H1 (cell line): ENCODE measurements at regions not wholly inside any gene's neighbourhood (a gene's known extent, or its start where the extent isn't known, plus 50 kb on each side); places are given as distances from the start of the nearest gene placed in this dataset.

Experiments
- CTCF ChIA-PET: fragments of 300-600 bp; sonication (Branson Sonifier 250); formaldehyde crosslinking; loops from one replicate; lab custom pipeline; 2021; ENCODE audit not compliant: partially characterized antibody; lab: Charles Lee
- POLR2A ChIA-PET: fragments of 300-600 bp; sonication (Branson Sonifier 250); formaldehyde crosslinking; loops from one replicate; lab custom pipeline; 2021; ENCODE audit warnings: inconsistent platforms; ENCODE audit not compliant: partially characterized antibody; lab: Charles Lee
- DNase-seq, 2 experiments: peaks; one replicate each; pipeline versions ENCODE4 v3.0.0 to v3.0.0-alpha.2; 2010 to 2022; ENCODE audit warnings: low spot score in 2 of 2, low read depth in 1 of 2, mixed read lengths in 1 of 2
- FAIRE-seq: peaks from 2 replicates; lab custom pipeline; 2011; peaks lifted over from hg19 to GRCh38; lab: Jason Lieb, UNC
- H2AFZ ChIP-seq: 2 replicates; pipeline ENCODE4 v1.8.1; 2012; ENCODE audit warnings: low read length, inconsistent platforms
- H2AK5ac ChIP-seq: 2 replicates; pipeline ENCODE4 v1.6.1; 2013; ENCODE audit warnings: low read depth, low read length
- H2BK120ac ChIP-seq: replicated peaks from 2 replicates; pipeline ENCODE3; 2013; ENCODE audit warnings: low read depth, low read length, inconsistent platforms
- H2BK12ac ChIP-seq: 2 replicates; pipeline ENCODE4 v1.6.1; 2013; ENCODE audit warnings: low read depth, low read length
- H2BK15ac ChIP-seq: 2 replicates; pipeline ENCODE4 v1.6.1; 2013; ENCODE audit warnings: low read length
- H2BK20ac ChIP-seq: 2 replicates; pipeline ENCODE4 v1.6.1; 2013; ENCODE audit warnings: low read length
- H2BK5ac ChIP-seq: 2 replicates; pipeline ENCODE4 v1.6.1; 2013; ENCODE audit warnings: low read depth, low read length
- H3K14ac ChIP-seq: 2 replicates; pipeline ENCODE4 v1.6.1; 2013; ENCODE audit warnings: inconsistent platforms; ENCODE audit not compliant: insufficient read length
- H3K18ac ChIP-seq: 2 replicates; pipeline ENCODE4 v1.6.1; 2013; ENCODE audit warnings: low read length; ENCODE audit errors: extremely low read depth
- H3K23ac ChIP-seq: 2 replicates; pipeline ENCODE4 v1.6.1; 2013; ENCODE audit warnings: inconsistent platforms; ENCODE audit not compliant: insufficient read length
- H3K23me2 ChIP-seq: 2 replicates; pipeline ENCODE4 v1.6.1; 2013; ENCODE audit warnings: low read depth, low read length
- H3K27ac ChIP-seq: 2 replicates; pipeline ENCODE4 v1.6.1; 2011; ENCODE audit warnings: low read depth, low read length, inconsistent platforms
- H3K27me3 ChIP-seq, 4 experiments: replicated peaks in 1 of 4; 1 replicate in 1 of 4; 2 replicates in 3 of 4; pipeline versions ENCODE4 v1.6.1 to v1.8.1; 2011 to 2013; ENCODE audit warnings: low read length in 3 of 4, mild to moderate bottlenecking in 3 of 4, inconsistent platforms in 2 of 4, mixed read lengths in 2 of 4, moderate library complexity in 1 of 4; ENCODE audit not compliant: control insufficient read depth in 3 of 4, insufficient read depth in 3 of 4; ENCODE audit errors: extremely low read depth in 1 of 4
- H3K36me3 ChIP-seq, 4 experiments: 2 replicates each; pipeline versions ENCODE4 v1.6.1 to v1.8.1; 2011 to 2013; ENCODE audit warnings: mild to moderate bottlenecking in 4 of 4, low read length in 3 of 4, moderate library complexity in 2 of 4, control low read depth in 1 of 4, inconsistent platforms in 1 of 4; ENCODE audit not compliant: insufficient read depth in 4 of 4, control insufficient read depth in 2 of 4
- H3K4ac ChIP-seq: replicated peaks from 2 replicates; pipeline ENCODE3; 2013; ENCODE audit warnings: low read length, low read depth, mixed read lengths, inconsistent platforms; ENCODE audit not compliant: insufficient read length
- H3K4me1 ChIP-seq, 4 experiments: replicated peaks in 1 of 4; 1 replicate in 1 of 4; 2 replicates in 3 of 4; pipeline versions ENCODE4 v1.6.1 to v1.8.1; 2011 to 2013; ENCODE audit warnings: low read length in 3 of 4, inconsistent platforms in 2 of 4, mixed read lengths in 1 of 4; ENCODE audit not compliant: insufficient read depth in 4 of 4, control insufficient read depth in 3 of 4
- H3K4me2 ChIP-seq, 2 experiments: 2 replicates each; pipeline versions ENCODE4 v1.6.1 to v1.8.1; 2011 to 2013; ENCODE audit warnings: low read depth in 2 of 2, low read length in 2 of 2, control low read depth in 1 of 2, inconsistent platforms in 1 of 2, mild to moderate bottlenecking in 1 of 2; ENCODE audit not compliant: insufficient read depth in 1 of 2
- H3K4me3 ChIP-seq, 4 experiments: fragments of 200-600, 300-600 bp in 1 of 4; sonication (generic), shearing (Covaris generic), sonication (Bioruptor Twin) in 1 of 4; 2 replicates each; pipeline versions ENCODE4 v1.5.1 to v1.8.1; 2011 to 2016; ENCODE audit warnings: low read length in 4 of 4, low read depth in 3 of 4, control low read depth in 2 of 4, inconsistent platforms in 2 of 4, mild to moderate bottlenecking in 2 of 4, mixed read lengths in 1 of 4, moderate library complexity in 1 of 4; ENCODE audit not compliant: insufficient read depth in 2 of 4; ENCODE audit errors: extremely low read depth in 1 of 4
- H3K56ac ChIP-seq: replicated peaks from 2 replicates; pipeline ENCODE3; 2013; ENCODE audit warnings: low read depth, mild to moderate bottlenecking, mixed read lengths, low read length, inconsistent platforms; ENCODE audit not compliant: insufficient read length
- H3K79me1 ChIP-seq: 2 replicates; pipeline ENCODE4 v1.6.1; 2013; ENCODE audit warnings: low read depth, low read length, control low read depth
- H3K79me2 ChIP-seq, 2 experiments: 2 replicates each; pipeline versions ENCODE4 v1.6.1 to v1.8.1; 2012 to 2013; ENCODE audit warnings: low read length in 2 of 2, mild to moderate bottlenecking in 2 of 2, inconsistent platforms in 1 of 2; ENCODE audit not compliant: insufficient read depth in 2 of 2, control insufficient read depth in 1 of 2
- H3K9ac ChIP-seq, 4 experiments: replicated peaks in 1 of 4; 1 replicate in 1 of 4; 2 replicates in 3 of 4; pipeline versions ENCODE4 v1.6.1 to v1.8.1; 2011 to 2013; ENCODE audit warnings: low read depth in 3 of 4, low read length in 3 of 4, control low read depth in 2 of 4, mild to moderate bottlenecking in 2 of 4, moderate library complexity in 2 of 4, inconsistent platforms in 1 of 4; ENCODE audit errors: extremely low read depth in 1 of 4
- H3K9me3 ChIP-seq, 2 experiments: 2 replicates each; pipeline versions ENCODE4 v1.6.1 to v1.8.1; 2012 to 2013; ENCODE audit warnings: mild to moderate bottlenecking in 2 of 2, moderate library complexity in 2 of 2, control low read depth in 1 of 2, inconsistent platforms in 1 of 2, low read depth in 1 of 2, low read length in 1 of 2, mixed read lengths in 1 of 2; ENCODE audit not compliant: insufficient read depth in 2 of 2
- H4K20me1 ChIP-seq, 2 experiments: replicated peaks in 1 of 2; 2 replicates each; pipeline versions ENCODE3 to v1.8.1; 2011 to 2013; ENCODE audit warnings: inconsistent platforms in 2 of 2, low read length in 2 of 2, mild to moderate bottlenecking in 1 of 2; ENCODE audit not compliant: insufficient read depth in 2 of 2, control insufficient read depth in 1 of 2
- H4K5ac ChIP-seq: 2 replicates; pipeline ENCODE4 v1.6.1; 2013; ENCODE audit warnings: low read length, low read depth, mixed read lengths, inconsistent platforms; ENCODE audit not compliant: insufficient read length
- H4K8ac ChIP-seq: 2 replicates; pipeline ENCODE4 v1.8.0; 2013; ENCODE audit warnings: mild to moderate bottlenecking, moderate library complexity, low read length, inconsistent platforms; ENCODE audit not compliant: insufficient read depth; ENCODE audit errors: extremely low read depth
- H4K91ac ChIP-seq: replicated peaks from 2 replicates; pipeline ENCODE3; 2013; ENCODE audit warnings: low read length, mixed read lengths, inconsistent platforms; ENCODE audit not compliant: insufficient read length
- EP300 ChIP-seq, 2 experiments: IDR thresholded peaks; 1 replicate in 1 of 2; 2 replicates in 1 of 2; pipeline ENCODE4 v1.6.1; 2011 to 2012; ENCODE audit warnings: low read depth in 2 of 2, low read length in 2 of 2, mild to moderate bottlenecking in 2 of 2, borderline replicate concordance in 1 of 2, inconsistent platforms in 1 of 2, moderate library complexity in 1 of 2
- EZH2 ChIP-seq: fragments of 200-600 bp; sonication (generic); IDR thresholded peaks from 2 replicates; pipeline ENCODE4 v1.7.1; 2012; ENCODE audit warnings: low read depth, mild to moderate bottlenecking, moderate library complexity, low read length, inconsistent platforms; ENCODE audit not compliant: severe bottlenecking
- HDAC2 ChIP-seq, 2 experiments: fragments of 300-600 bp in 1 of 2; sonication (generic) in 1 of 2; IDR thresholded peaks; 2 replicates each; pipeline ENCODE4 v1.6.1; 2011 to 2012; ENCODE audit warnings: low read depth in 2 of 2, low read length in 2 of 2, mild to moderate bottlenecking in 2 of 2, moderate library complexity in 2 of 2, borderline replicate concordance in 1 of 2, inconsistent platforms in 1 of 2
- JUN ChIP-seq: IDR thresholded peaks from 2 replicates; pipeline ENCODE4 v1.6.1; 2011; ENCODE audit warnings: low read depth, mild to moderate bottlenecking, improper control_type of control experiment, low read length
- KDM1A ChIP-seq: fragments of 200-600, 300-600 bp; sonication (generic); IDR thresholded peaks from 2 replicates; pipeline ENCODE4 v1.7.1; 2016; ENCODE audit warnings: mild to moderate bottlenecking, low read length, borderline replicate concordance
- KDM4A ChIP-seq: IDR thresholded peaks from one replicate; pipeline ENCODE4 v1.7.1; 2012; ENCODE audit warnings: low read depth, mild to moderate bottlenecking, moderate library complexity, low read length, inconsistent platforms; ENCODE audit not compliant: severe bottlenecking
- RAD21 ChIP-seq, 2 experiments: IDR thresholded peaks in 1 of 2; conservative IDR thresholded peaks in 1 of 2; 2 replicates each; pipeline ENCODE4 v1.6.1; 2011; ENCODE audit warnings: low read depth in 2 of 2, low read length in 2 of 2, improper control_type of control experiment in 1 of 2, inconsistent platforms in 1 of 2, mild to moderate bottlenecking in 1 of 2, moderate library complexity in 1 of 2
- RFX5 ChIP-seq: IDR thresholded peaks from 2 replicates; pipeline ENCODE4 v1.6.1; 2011; ENCODE audit warnings: low read depth, low read length, improper control_type of control experiment, borderline replicate concordance
- RNF2 ChIP-seq: fragments of 200-900, 300-1000 bp; sonication (generic); IDR thresholded peaks from 2 replicates; pipeline ENCODE4 v1.7.1; 2016; ENCODE audit warnings: borderline replicate concordance, low read depth, mild to moderate bottlenecking, antibody characterized with exemption, low read length; ENCODE audit not compliant: poor library complexity, severe bottlenecking; ENCODE audit errors: missing control alignments
- SIRT6 ChIP-seq: IDR thresholded peaks from one replicate; pipeline ENCODE4 v1.7.1; 2012; ENCODE audit warnings: low read length, inconsistent platforms
- SP4 ChIP-seq: IDR thresholded peaks from 2 replicates; pipeline ENCODE4 v1.6.1; 2012; ENCODE audit warnings: low read length, inconsistent platforms
- TCF12 ChIP-seq: IDR thresholded peaks from 2 replicates; pipeline ENCODE4 v1.6.1; 2011; ENCODE audit warnings: low read depth, mild to moderate bottlenecking, low read length
- ZNF274 ChIP-seq: IDR thresholded peaks from 2 replicates; pipeline ENCODE4 v1.7.0; 2012; ENCODE audit warnings: low read length, borderline replicate concordance; ENCODE audit errors: extremely low read depth
- WGBS, 2 experiments: shearing (Covaris generic) in 1 of 2; methylation state at CpG; one replicate each; pipeline versions ENCODE4 v1.1.6 to v1.1.7; 2013 to 2015; ENCODE audit warnings: low lambda C conversion rate in 2 of 2, mixed read lengths in 2 of 2, inconsistent platforms in 1 of 2, low coverage in 1 of 2, missing lambda C conversion rate in 1 of 2; ENCODE audit not compliant: insufficient replicate concordance in 2 of 2, insufficient coverage in 1 of 2, insufficient read length in 1 of 2; ENCODE audit errors: extremely low coverage in 1 of 2, missing lambda C conversion rate in 1 of 2; 5-methylcytosine and 5-hydroxymethylcytosine counted together

GRCh38 chr18:71403501-71403900 is 1114.7 kb downstream of the SOCS6 start:
- Histone ChIP-seq H3K23me2 (no peaks in the 10 kb centered on the region), H3K79me1 (no peaks in the 10 kb centered on the region), H2BK5ac (no peak overlapping the region), H4K5ac (no peak overlapping the region), H4K20me1 (no peaks in the 10 kb centered on the region), H2BK15ac (no peak overlapping the region), H3K14ac (no peak overlapping the region), H3K4ac (no peak overlapping the region), H2AK5ac (no peak overlapping the region), H2BK12ac (no peak overlapping the region), H3K4me3 (no peak overlapping the region), H3K4me2 (no peak overlapping the region), H3K27me3 (no peaks in the 10 kb centered on the region), H3K18ac (no peak overlapping the region), H3K9ac (no peak overlapping the region), H3K9me3 (peaks cover 59 to 64% of the 10 kb centered on the region in 2 experiments), H4K91ac (no peak overlapping the region), H4K8ac (no peak overlapping the region), H3K36me3 (no peaks in the 10 kb centered on the region), H2BK120ac (no peak overlapping the region), H2BK20ac (no peak overlapping the region), H3K79me2 (no peaks in the 10 kb centered on the region), H3K4me1 (no peaks in the 10 kb centered on the region), H2AFZ (no peak overlapping the region), H3K27ac (no peak overlapping the region), H3K23ac (no peak overlapping the region), H3K56ac (no peak overlapping the region)
- no peak for TF ChIP-seq RFX5
- no peak for TF ChIP-seq KDM1A
- TF ChIP-seq JUN: no peak
- no peak for TF ChIP-seq KDM4A
- no peak for TF ChIP-seq EP300 (IDR thresholded peaks at IDR 0.05; ENCODE audit: borderline replicate concordance in 1 of 2, low read depth in 2 of 2, low read length in 2 of 2)
- TF ChIP-seq SIRT6: no peak
- no peak for TF ChIP-seq EZH2
- TF ChIP-seq TCF12: no peak
- TF ChIP-seq RAD21 (IDR thresholded peaks at IDR 0.05 in 1 of 2, conservative IDR thresholded peaks at IDR 0.05 in 1 of 2; ENCODE audit: low read depth in 2 of 2, low read length in 2 of 2): no peak
- no peak for TF ChIP-seq HDAC2 (IDR thresholded peaks at IDR 0.05; ENCODE audit: borderline replicate concordance in 1 of 2, low read depth in 2 of 2, low read length in 2 of 2)
- no peak for TF ChIP-seq SP4
- no peak for TF ChIP-seq ZNF274
- no peak for TF ChIP-seq RNF2
- ChIA-PET POLR2A (no interaction called here), CTCF (no interaction called here)
- FAIRE-seq: no peak
- no peak for DNase-seq
- WGBS, 2 experiments: 50% methylated on average over 2 of the region's 2 CpGs; no CpG with 5 or more reads in 1 of the 2 experiments
